ENCODE measurements at regions not wholly inside any gene's neighbourhood (a gene's known extent, or its start where the extent isn't known, plus 50 kb on each side); places are given as distances from the start of the nearest gene placed in this dataset.
"Not testable (repeated sequence)": the region's sequence is repeated elsewhere in the genome, so short reads cannot be mapped to it uniquely, and the experiment has no call there.

DNA sequence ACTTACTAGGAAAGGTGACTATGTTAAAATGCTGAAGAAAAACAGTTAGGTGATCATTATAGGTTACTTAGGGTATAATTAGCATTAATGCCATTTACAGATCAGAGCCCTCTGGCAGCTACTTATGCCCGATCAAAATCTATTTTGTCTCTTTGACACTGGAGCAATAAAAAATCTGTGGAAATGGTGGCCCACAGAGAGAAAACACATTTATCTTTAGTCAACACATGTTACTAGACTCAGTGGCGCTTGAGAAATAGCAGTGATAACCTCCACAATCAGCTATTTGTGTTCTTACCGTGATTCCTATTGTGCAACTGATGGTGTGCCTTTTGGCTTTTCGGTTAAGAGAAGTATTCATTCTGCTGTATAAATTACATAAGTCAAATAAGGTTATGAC lies 1519.6 kb downstream of the PCDH9 start:
- TF ChIP-seq, protein P1, sequence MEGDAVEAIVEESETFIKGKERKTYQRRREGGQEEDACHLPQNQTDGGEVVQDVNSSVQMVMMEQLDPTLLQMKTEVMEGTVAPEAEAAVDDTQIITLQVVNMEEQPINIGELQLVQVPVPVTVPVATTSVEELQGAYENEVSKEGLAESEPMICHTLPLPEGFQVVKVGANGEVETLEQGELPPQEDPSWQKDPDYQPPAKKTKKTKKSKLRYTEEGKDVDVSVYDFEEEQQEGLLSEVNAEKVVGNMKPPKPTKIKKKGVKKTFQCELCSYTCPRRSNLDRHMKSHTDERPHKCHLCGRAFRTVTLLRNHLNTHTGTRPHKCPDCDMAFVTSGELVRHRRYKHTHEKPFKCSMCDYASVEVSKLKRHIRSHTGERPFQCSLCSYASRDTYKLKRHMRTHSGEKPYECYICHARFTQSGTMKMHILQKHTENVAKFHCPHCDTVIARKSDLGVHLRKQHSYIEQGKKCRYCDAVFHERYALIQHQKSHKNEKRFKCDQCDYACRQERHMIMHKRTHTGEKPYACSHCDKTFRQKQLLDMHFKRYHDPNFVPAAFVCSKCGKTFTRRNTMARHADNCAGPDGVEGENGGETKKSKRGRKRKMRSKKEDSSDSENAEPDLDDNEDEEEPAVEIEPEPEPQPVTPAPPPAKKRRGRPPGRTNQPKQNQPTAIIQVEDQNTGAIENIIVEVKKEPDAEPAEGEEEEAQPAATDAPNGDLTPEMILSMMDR (IDR thresholded peaks at IDR 0.05; ENCODE audit: low read depth, low read length, missing control alignments): no peak
- no peak for DNase-seq (ENCODE audit: low read depth)
- no peak overlapping the region for H3K4me3 ChIP-seq (ENCODE audit: low read depth, low read length)
- in situ Hi-C loops (cut with HindIII; ENCODE audit: low sequenced_read_pairs): no loop called here

DNA sequence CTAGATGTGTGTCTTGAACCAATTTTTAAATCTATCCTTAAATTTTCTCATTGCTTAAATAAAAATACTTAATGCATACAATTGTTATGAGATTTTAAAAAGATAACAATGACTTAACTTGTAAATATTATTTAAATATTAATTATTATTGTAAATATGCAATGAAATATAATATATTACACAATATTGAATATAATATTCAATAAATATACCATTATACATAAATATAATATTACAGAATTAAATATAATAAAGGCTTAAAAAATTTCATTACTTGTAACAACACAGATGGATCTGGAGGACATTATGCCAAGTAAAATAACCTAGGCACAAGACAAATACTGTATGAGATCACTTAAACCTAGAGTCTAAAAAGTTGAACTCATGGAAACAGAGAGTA lies 1532.3 kb downstream of the PCDH9 start:
- in situ Hi-C loops (cut with HindIII; ENCODE audit: low sequenced_read_pairs): no loop called here
- no peak overlapping the region for H3K4me3 ChIP-seq (ENCODE audit: low read depth, low read length)
- no peak for DNase-seq (ENCODE audit: low read depth)
- TF ChIP-seq, protein P1 (IDR thresholded peaks at IDR 0.05; ENCODE audit: low read depth, low read length, missing control alignments): no peak

- no peak for DNase-seq (ENCODE audit: low read depth)
- TF ChIP-seq, protein P1 (IDR thresholded peaks at IDR 0.05; ENCODE audit: low read depth, low read length, missing control alignments): no peak
- H3K4me3 ChIP-seq (ENCODE audit: low read depth, low read length): no peak overlapping the region
- in situ Hi-C loops (cut with HindIII; ENCODE audit: low sequenced_read_pairs): no loop called here
These were observed 1550.9 kb downstream of the PCDH9 start for GRCh38 chr13:65679240-65679639.

GRCh38 chr13:65677906-65678305 lies 1552.2 kb downstream of the PCDH9 start:
- TF ChIP-seq, protein P1 (IDR thresholded peaks at IDR 0.05; ENCODE audit: low read depth, low read length, missing control alignments): no peak
- in situ Hi-C loops (cut with HindIII; ENCODE audit: low sequenced_read_pairs): no loop called here
- no peak for DNase-seq (ENCODE audit: low read depth)
- no peak overlapping the region for H3K4me3 ChIP-seq (ENCODE audit: low read depth, low read length)

DNA sequence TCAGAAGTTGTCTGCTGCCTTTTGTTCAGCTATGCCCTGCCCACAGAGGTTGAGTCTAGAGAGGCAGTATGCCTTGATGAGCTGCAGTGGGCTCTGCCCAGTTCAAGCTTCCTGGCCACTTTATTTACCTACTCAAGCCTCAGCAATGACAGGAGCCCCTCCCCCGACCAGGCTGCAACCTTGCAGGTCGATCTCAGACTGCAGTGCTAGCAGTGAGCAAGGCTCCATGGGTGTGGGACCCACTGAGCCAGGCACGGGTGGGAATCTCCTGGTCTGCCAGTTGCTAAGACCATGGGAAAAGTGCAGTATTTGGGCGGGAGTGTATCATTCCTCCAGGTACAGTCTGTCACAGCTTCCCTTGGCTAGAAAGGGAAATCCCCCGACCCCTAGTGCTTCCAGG lies 1554.8 kb downstream of the PCDH9 start:
- in situ Hi-C loops (cut with HindIII; ENCODE audit: low sequenced_read_pairs); H3K4me3 ChIP-seq (ENCODE audit: low read depth, low read length); DNase-seq (ENCODE audit: low read depth): not testable (repeated sequence)

- no peak overlapping the region for H3K4me3 ChIP-seq (ENCODE audit: low read depth, low read length)
- DNase-seq (ENCODE audit: low read depth): no peak
- in situ Hi-C loops (cut with HindIII; ENCODE audit: low sequenced_read_pairs): no loop called here
- TF ChIP-seq, protein P1 (IDR thresholded peaks at IDR 0.05; ENCODE audit: low read depth, low read length, missing control alignments): no peak
These were observed 1560.0 kb downstream of the PCDH9 start for GRCh38 chr13:65670014-65670625.

- no peak overlapping the region for H3K4me3 ChIP-seq (ENCODE audit: low read depth, low read length)
- TF ChIP-seq, protein P1 (IDR thresholded peaks at IDR 0.05; ENCODE audit: low read depth, low read length, missing control alignments): no peak
- in situ Hi-C loops (cut with HindIII; ENCODE audit: low sequenced_read_pairs): no loop called here
- DNase-seq (ENCODE audit: low read depth): no peak
These were observed 1569.4 kb downstream of the PCDH9 start for GRCh38 chr13:65660731-65661130.
